Endothelial cell of umbilical vein (primary cell): ENCODE measurements at regions not wholly inside any gene's neighbourhood (a gene's known extent, or its start where the extent isn't known, plus 50 kb on each side); places are given as distances from the start of the nearest gene placed in this dataset.

ENCODE experiments used
- BruUV-seq: library from RNA; stranded (reverse); fragments of 400-500 nt; replicated peaks from 2 replicates; lab custom pipeline; 2021; lab: Mats Ljungman, UMichigan
- CTCF ChIA-PET: fragments of 300-600, 350-600 bp; sonication (Branson Sonifier 250); formaldehyde crosslinking; loops from one replicate; lab custom pipeline; 2021; ENCODE audit warnings: antibody characterized with exemption, inconsistent platforms; lab: Charles Lee
- POLR2A ChIA-PET: fragments of 300-600, 350-600 bp; sonication (Branson Sonifier 250); formaldehyde crosslinking; loops from one replicate; lab custom pipeline; 2021; ENCODE audit warnings: antibody characterized with exemption, inconsistent platforms; lab: Charles Lee
- DNase-seq: peaks from one replicate; pipeline ENCODE4 v3.0.0-alpha.2; 2011; ENCODE audit warnings: low read depth, low spot score
- FAIRE-seq: peaks from 2 replicates; lab custom pipeline; 2011; peaks lifted over from hg19 to GRCh38; lab: Jason Lieb, UNC
- H2AFZ ChIP-seq: 2 replicates; pipeline ENCODE4 v1.6.0; 2012; ENCODE audit warnings: low read depth, low read length, control low read depth, inconsistent platforms
- H3K27ac ChIP-seq: 2 replicates; pipeline ENCODE4 v1.5.1; 2011; ENCODE audit warnings: low read depth, mild to moderate bottlenecking, control low read depth, low read length, moderate library complexity; ENCODE audit not compliant: insufficient read depth
- H3K27me3 ChIP-seq, 2 experiments: 2 replicates each; pipeline versions ENCODE4 v1.6.0 to v1.6.1; 2011; ENCODE audit warnings: low read length in 2 of 2, mixed read lengths in 1 of 2; ENCODE audit not compliant: control insufficient read depth in 2 of 2, insufficient read depth in 2 of 2
- H3K36me3 ChIP-seq, 2 experiments: 2 replicates in 1 of 2; 3 replicates in 1 of 2; pipeline ENCODE4 v1.5.1; 2011; ENCODE audit warnings: low read length in 2 of 2, mild to moderate bottlenecking in 1 of 2, moderate library complexity in 1 of 2; ENCODE audit not compliant: control insufficient read depth in 2 of 2, insufficient read depth in 2 of 2; ENCODE audit errors: extremely low read depth in 1 of 2
- H3K4me1 ChIP-seq: 3 replicates; pipeline ENCODE4 v1.5.1; 2011; ENCODE audit warnings: mild to moderate bottlenecking, low read length; ENCODE audit not compliant: control insufficient read depth, insufficient read depth; ENCODE audit errors: extremely low read depth
- H3K4me2 ChIP-seq: 2 replicates; pipeline ENCODE4 v1.6.1; 2011; ENCODE audit warnings: low read length, control low read depth, mixed read lengths; ENCODE audit not compliant: insufficient read depth
- H3K4me3 ChIP-seq, 3 experiments: fragments of 200-600 bp in 1 of 3; sonication (generic), shearing (Covaris generic) in 1 of 3; replicated peaks in 1 of 3; 2 replicates each; pipeline ENCODE4 v1.5.1; 2011 to 2016; ENCODE audit warnings: control low read depth in 3 of 3, low read length in 3 of 3, mild to moderate bottlenecking in 2 of 3, inconsistent platforms in 1 of 3, low read depth in 1 of 3, moderate library complexity in 1 of 3; ENCODE audit not compliant: insufficient read depth in 1 of 3
- H3K79me2 ChIP-seq: 2 replicates; pipeline ENCODE4 v1.6.0; 2012; ENCODE audit warnings: low read length, inconsistent platforms; ENCODE audit not compliant: control insufficient read depth, insufficient read depth
- H3K9ac ChIP-seq: replicated peaks from 2 replicates; pipeline ENCODE3; 2011; ENCODE audit warnings: low read length, control low read depth; ENCODE audit not compliant: insufficient read depth; ENCODE audit errors: extremely low read depth
- H3K9me1 ChIP-seq: replicated peaks from 3 replicates; pipeline ENCODE4 v1.6.0; 2011; ENCODE audit warnings: mild to moderate bottlenecking, low read length; ENCODE audit not compliant: control insufficient read depth, insufficient read depth; ENCODE audit errors: extremely low read depth
- H3K9me3 ChIP-seq: replicated peaks from 2 replicates; pipeline ENCODE4 v1.5.1; 2012; ENCODE audit warnings: low read length, inconsistent platforms; ENCODE audit not compliant: control insufficient read depth, insufficient read depth
- H4K20me1 ChIP-seq: replicated peaks from 2 replicates; pipeline ENCODE3; 2011; ENCODE audit warnings: mild to moderate bottlenecking, low read length; ENCODE audit not compliant: control insufficient read depth, insufficient read depth; ENCODE audit errors: extremely low read depth
- EZH2 ChIP-seq: IDR thresholded peaks from 2 replicates; pipeline ENCODE4 v1.6.1; 2012; ENCODE audit warnings: borderline replicate concordance, low read depth, mild to moderate bottlenecking, moderate library complexity, low read length, inconsistent platforms; ENCODE audit not compliant: severe bottlenecking
- FOS ChIP-seq: IDR thresholded peaks from 2 replicates; pipeline ENCODE4 v1.6.1; 2011; ENCODE audit warnings: mild to moderate bottlenecking, low read length, moderate library complexity, borderline replicate concordance; ENCODE audit not compliant: insufficient read depth
- GATA2 ChIP-seq: IDR thresholded peaks from 2 replicates; pipeline ENCODE4 v1.7.0; 2011; ENCODE audit warnings: low read depth, mild to moderate bottlenecking, moderate library complexity, mixed read lengths, low read length; ENCODE audit not compliant: insufficient read length, insufficient read depth
- JUN ChIP-seq: IDR thresholded peaks from 2 replicates; pipeline ENCODE4 v1.6.1; 2011; ENCODE audit warnings: borderline replicate concordance, low read depth; ENCODE audit not compliant: insufficient read length, insufficient read depth
- MYC ChIP-seq: IDR thresholded peaks from one replicate; pipeline ENCODE4 v1.6.1; 2011; ENCODE audit warnings: mild to moderate bottlenecking, low read depth, low read length
- POLR2A ChIP-seq: IDR thresholded peaks from 2 replicates; pipeline ENCODE4 v1.6.1; 2012; ENCODE audit warnings: low read depth, mild to moderate bottlenecking, control low read depth, low read length
- POLR2AphosphoS5 ChIP-seq: IDR thresholded peaks from 2 replicates; pipeline ENCODE4 v1.6.1; 2012; ENCODE audit warnings: low read depth, mild to moderate bottlenecking, control low read depth, low read length, moderate library complexity; ENCODE audit not compliant: insufficient read depth
- dilution Hi-C: fragments of 300-500 bp; cut with MboI; formaldehyde crosslinking; loops from one replicate; pipeline ENCODE4 v1.15.0; 2019; ENCODE audit warnings: low sequenced_read_pairs; ENCODE audit not compliant: extremely low pct_ligation_motif_present
- intact Hi-C: fragments of 100-400 bp; cut with micrococcal nuclease; formaldehyde crosslinking; loops from one replicate; pipeline ENCODE4 v1.10.0; 2022
- TF ChIP-seq, protein P1 (sequence below): IDR thresholded peaks from 2 replicates; pipeline ENCODE4 v1.6.1; 2011; ENCODE audit not compliant: insufficient read depth, insufficient read length
- TF ChIP-seq, protein P2 (sequence below), 2 donors: IDR thresholded peaks; 1 replicate in 1 of 2; 2 replicates in 1 of 2; pipeline ENCODE4 v1.5.1; 2011; ENCODE audit warnings: low read length in 2 of 2, mild to moderate bottlenecking in 2 of 2, moderate library complexity in 2 of 2, control low read depth in 1 of 2, inconsistent platforms in 1 of 2, low read depth in 1 of 2; ENCODE audit not compliant: insufficient read depth in 1 of 2; ENCODE audit errors: extremely low read depth in 1 of 2

DNA sequence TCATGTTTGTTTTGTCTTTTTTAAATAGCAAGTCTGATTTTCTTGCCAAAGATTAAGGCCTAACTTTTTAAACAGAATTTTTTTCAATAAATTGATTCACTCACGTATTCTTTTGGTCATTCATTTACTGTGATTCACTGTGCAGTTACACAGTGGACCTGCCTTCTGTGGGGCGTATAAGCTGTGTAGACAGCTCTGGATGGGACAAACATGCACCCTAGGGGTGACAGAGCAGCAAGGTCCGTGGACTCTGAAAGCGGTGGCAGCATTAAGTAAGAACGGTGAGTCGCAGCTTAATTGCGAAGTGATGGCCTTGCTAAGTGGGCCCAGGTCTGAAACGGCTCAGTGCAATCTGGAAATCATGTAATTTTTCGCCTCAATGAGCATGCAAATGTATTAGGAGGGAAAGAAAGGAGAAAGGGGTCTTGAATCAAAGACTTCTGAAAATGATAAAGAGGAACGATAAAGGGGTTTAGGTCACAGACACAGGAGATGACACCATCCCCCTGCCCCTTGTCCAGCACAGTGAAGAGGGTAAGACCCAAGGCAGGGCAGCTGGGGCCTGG, 113.1 kb downstream of the SPATA19 start:
- no peak overlapping the region for H3K4me2 ChIP-seq
- no peaks in the 10 kb centered on the region for H3K27me3 ChIP-seq
- intact Hi-C loops: no loop called here
- no peak overlapping the region for H3K4me3 ChIP-seq
- DNase-seq (no peak), FAIRE-seq (no peak)
- no peaks in the 10 kb centered on the region for H3K79me2 ChIP-seq
- no peak overlapping the region for H3K9ac ChIP-seq
- CTCF ChIA-PET: no interaction called here
- BruUV-seq: no TSS peak
- peaks cover 3% of the 10 kb centered on the region for H3K9me3 ChIP-seq
- TF ChIP-seq GATA2 (no peak), FOS (no peak), POLR2AphosphoS5 (no peak), EZH2 (no peak), JUN (no peak), MYC (no peak), POLR2A (no peak)
- TF ChIP-seq, protein P1, sequence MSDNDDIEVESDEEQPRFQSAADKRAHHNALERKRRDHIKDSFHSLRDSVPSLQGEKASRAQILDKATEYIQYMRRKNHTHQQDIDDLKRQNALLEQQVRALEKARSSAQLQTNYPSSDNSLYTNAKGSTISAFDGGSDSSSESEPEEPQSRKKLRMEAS: no peak
- TF ChIP-seq, protein P2, sequence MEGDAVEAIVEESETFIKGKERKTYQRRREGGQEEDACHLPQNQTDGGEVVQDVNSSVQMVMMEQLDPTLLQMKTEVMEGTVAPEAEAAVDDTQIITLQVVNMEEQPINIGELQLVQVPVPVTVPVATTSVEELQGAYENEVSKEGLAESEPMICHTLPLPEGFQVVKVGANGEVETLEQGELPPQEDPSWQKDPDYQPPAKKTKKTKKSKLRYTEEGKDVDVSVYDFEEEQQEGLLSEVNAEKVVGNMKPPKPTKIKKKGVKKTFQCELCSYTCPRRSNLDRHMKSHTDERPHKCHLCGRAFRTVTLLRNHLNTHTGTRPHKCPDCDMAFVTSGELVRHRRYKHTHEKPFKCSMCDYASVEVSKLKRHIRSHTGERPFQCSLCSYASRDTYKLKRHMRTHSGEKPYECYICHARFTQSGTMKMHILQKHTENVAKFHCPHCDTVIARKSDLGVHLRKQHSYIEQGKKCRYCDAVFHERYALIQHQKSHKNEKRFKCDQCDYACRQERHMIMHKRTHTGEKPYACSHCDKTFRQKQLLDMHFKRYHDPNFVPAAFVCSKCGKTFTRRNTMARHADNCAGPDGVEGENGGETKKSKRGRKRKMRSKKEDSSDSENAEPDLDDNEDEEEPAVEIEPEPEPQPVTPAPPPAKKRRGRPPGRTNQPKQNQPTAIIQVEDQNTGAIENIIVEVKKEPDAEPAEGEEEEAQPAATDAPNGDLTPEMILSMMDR (IDR thresholded peaks at IDR 0.05; ENCODE audit: extremely low read depth in 1 of 2, insufficient read depth in 1 of 2, low read depth in 1 of 2, low read length in 2 of 2): no peak
- H3K36me3 ChIP-seq: no peaks in the 10 kb centered on the region
- POLR2A ChIA-PET: no interaction called here
- no peaks in the 10 kb centered on the region for H3K9me1 ChIP-seq
- H3K27ac ChIP-seq: no peak overlapping the region
- H2AFZ ChIP-seq: no peak overlapping the region
- dilution Hi-C loops: no loop called here
- no peaks in the 10 kb centered on the region for H4K20me1 ChIP-seq
- no peaks in the 10 kb centered on the region for H3K4me1 ChIP-seq
